H9 (cell line): ENCODE measurements at regions not wholly inside any gene's neighbourhood (a gene's known extent, or its start where the extent isn't known, plus 50 kb on each side); places are given as distances from the start of the nearest gene placed in this dataset.

ENCODE experiments used
- DNase-seq: peaks from one replicate; pipeline ENCODE4 v3.0.0-alpha.2; 2017
- H2AFZ ChIP-seq: one replicate; pipeline ENCODE4 v1.6.1; 2013; ENCODE audit warnings: mild to moderate bottlenecking, low read length, control low read depth, moderate library complexity
- H2AK5ac ChIP-seq: 2 replicates; pipeline ENCODE4 v1.6.1; 2013; ENCODE audit warnings: low read length, control low read depth, mixed read lengths; ENCODE audit not compliant: insufficient read length
- H2BK120ac ChIP-seq: one replicate; pipeline ENCODE4 v1.6.1; 2013; ENCODE audit warnings: low read depth, mild to moderate bottlenecking, low read length, control low read depth, inconsistent platforms; ENCODE audit not compliant: poor library complexity, severe bottlenecking
- H2BK12ac ChIP-seq: 2 replicates; pipeline ENCODE4 v1.6.1; 2013; ENCODE audit warnings: low read length, control low read depth, mixed read lengths, low read depth; ENCODE audit not compliant: insufficient read length
- H2BK15ac ChIP-seq: 2 replicates; pipeline ENCODE4 v1.6.1; 2013; ENCODE audit warnings: low read depth, low read length, control low read depth
- H2BK20ac ChIP-seq: one replicate; pipeline ENCODE4 v1.6.1; 2013; ENCODE audit warnings: low read depth, mild to moderate bottlenecking, low read length, control low read depth, inconsistent platforms; ENCODE audit not compliant: poor library complexity, severe bottlenecking
- H2BK5ac ChIP-seq: 2 replicates; pipeline ENCODE4 v1.6.1; 2013; ENCODE audit warnings: low read length, control low read depth, mixed read lengths; ENCODE audit not compliant: insufficient read length
- H3K14ac ChIP-seq: 2 replicates; pipeline ENCODE4 v1.6.1; 2013; ENCODE audit warnings: low read length, control low read depth; ENCODE audit not compliant: insufficient read depth
- H3K18ac ChIP-seq: 2 replicates; pipeline ENCODE4 v1.6.1; 2013; ENCODE audit warnings: low read depth, mild to moderate bottlenecking, mixed read lengths, low read length, control low read depth; ENCODE audit not compliant: insufficient read length
- H3K23ac ChIP-seq: 2 replicates; pipeline ENCODE4 v1.6.1; 2013; ENCODE audit warnings: low read length, control low read depth, mixed read lengths, low read depth; ENCODE audit not compliant: insufficient read length
- H3K23me2 ChIP-seq: 2 replicates; pipeline ENCODE4 v1.6.1; 2013; ENCODE audit warnings: low read depth, mild to moderate bottlenecking, mixed read lengths, low read length, control low read depth; ENCODE audit not compliant: insufficient read length, poor library complexity, severe bottlenecking
- H3K27ac ChIP-seq: 2 replicates; pipeline ENCODE4 v1.5.1; 2013; ENCODE audit warnings: low read length, control low read depth, mixed read lengths, low read depth; ENCODE audit not compliant: insufficient read length
- H3K27me3 ChIP-seq: 2 replicates; pipeline ENCODE4 v1.6.1; 2013; ENCODE audit warnings: low read length, control low read depth, inconsistent platforms; ENCODE audit not compliant: insufficient read depth
- H3K4ac ChIP-seq: 2 replicates; pipeline ENCODE4 v1.6.1; 2013; ENCODE audit warnings: low read depth, mild to moderate bottlenecking, control low read depth, inconsistent platforms, low read length, moderate library complexity
- H3K4me1 ChIP-seq: 2 replicates; pipeline ENCODE4 v1.6.1; 2013; ENCODE audit warnings: low read length, control low read depth, inconsistent platforms; ENCODE audit not compliant: insufficient read depth
- H3K4me2 ChIP-seq: 2 replicates; pipeline ENCODE4 v1.6.1; 2013; ENCODE audit warnings: low read length, control low read depth, mixed read lengths; ENCODE audit not compliant: insufficient read length, insufficient read depth
- H3K56ac ChIP-seq: 2 replicates; pipeline ENCODE4 v1.6.1; 2013; ENCODE audit warnings: low read depth, mild to moderate bottlenecking, mixed read lengths, low read length, control low read depth; ENCODE audit not compliant: insufficient read length
- H3K79me1 ChIP-seq: 2 replicates; pipeline ENCODE4 v1.6.1; 2013; ENCODE audit warnings: low read depth, mild to moderate bottlenecking, moderate library complexity, low read length, control low read depth, inconsistent platforms; ENCODE audit not compliant: insufficient read depth, poor library complexity, severe bottlenecking
- H3K79me2 ChIP-seq: 2 replicates; pipeline ENCODE4 v1.6.1; 2013; ENCODE audit warnings: low read length, control low read depth, inconsistent platforms; ENCODE audit not compliant: insufficient read depth
- H3K9ac ChIP-seq: 2 replicates; pipeline ENCODE4 v1.6.1; 2013; ENCODE audit warnings: low read length, control low read depth, mixed read lengths; ENCODE audit not compliant: insufficient read length; ENCODE audit errors: extremely low read depth
- H3K9me3 ChIP-seq: one replicate; pipeline ENCODE4 v1.6.1; 2013; ENCODE audit warnings: low read depth, low read length, inconsistent platforms; ENCODE audit not compliant: control insufficient read depth
- H3T11ph ChIP-seq: one replicate; pipeline ENCODE4 v1.6.1; 2013; ENCODE audit warnings: mild to moderate bottlenecking, low read length, control low read depth, inconsistent platforms
- H4K20me1 ChIP-seq: one replicate; pipeline ENCODE4 v1.6.1; 2013; ENCODE audit not compliant: control insufficient read depth, insufficient read length, insufficient read depth
- H4K5ac ChIP-seq: 2 replicates; pipeline ENCODE4 v1.6.1; 2013; ENCODE audit warnings: low read depth, mild to moderate bottlenecking, mixed read lengths, low read length, control low read depth; ENCODE audit not compliant: insufficient read length
- H4K8ac ChIP-seq: replicated peaks from 2 replicates; pipeline ENCODE4 v1.6.1; 2013; ENCODE audit warnings: low read length, control low read depth, mixed read lengths, low read depth; ENCODE audit not compliant: insufficient read length
- H4K91ac ChIP-seq: 2 replicates; pipeline ENCODE4 v1.6.1; 2013; ENCODE audit warnings: low read depth, mild to moderate bottlenecking, moderate library complexity, mixed read lengths, low read length, control low read depth; ENCODE audit not compliant: insufficient read length
- H3K27ac Mint-ChIP-seq, 3 experiments: 2 replicates in 2 of 3; 3 replicates in 1 of 3; pipeline ENCODE4 v1.8.0; 2020 to 2021; ENCODE audit warnings: mixed read lengths in 3 of 3, mild to moderate bottlenecking in 1 of 3, moderate library complexity in 1 of 3
- H3K27me3 Mint-ChIP-seq: 2 replicates; pipeline ENCODE4 v1.8.0; 2021; ENCODE audit warnings: low read depth, mild to moderate bottlenecking, moderate library complexity, mixed read lengths
- H3K36me3 Mint-ChIP-seq, 3 experiments: 2 replicates in 2 of 3; 3 replicates in 1 of 3; pipeline ENCODE4 v1.8.0; 2020 to 2021; ENCODE audit warnings: low read depth in 3 of 3, mixed read lengths in 3 of 3; ENCODE audit not compliant: insufficient read depth in 1 of 3
- H3K4me1 Mint-ChIP-seq, 2 experiments: 2 replicates each; pipeline ENCODE4 v1.8.0; 2020; ENCODE audit warnings: mixed read lengths in 2 of 2
- H3K4me3 Mint-ChIP-seq, 2 experiments: 2 replicates in 1 of 2; 3 replicates in 1 of 2; pipeline ENCODE4 v1.8.0; 2020 to 2021; ENCODE audit warnings: mild to moderate bottlenecking in 2 of 2, mixed read lengths in 2 of 2, moderate library complexity in 1 of 2
- H3K9me3 Mint-ChIP-seq, 2 experiments: 2 replicates in 1 of 2; 3 replicates in 1 of 2; pipeline ENCODE4 v1.8.0; 2020; ENCODE audit warnings: mild to moderate bottlenecking in 2 of 2, mixed read lengths in 2 of 2, moderate library complexity in 1 of 2
- WGBS: extraction: QIAGEN DNeasy Blood & Tissue Kit; methylation state at CpG from one replicate; pipeline ENCODE4 v1.1.7; 2013; ENCODE audit warnings: missing lambda C conversion rate, low lambda C conversion rate, mixed read lengths; ENCODE audit not compliant: insufficient read length; ENCODE audit errors: extremely low coverage; 5-methylcytosine and 5-hydroxymethylcytosine counted together
- TF ChIP-seq, protein P1 (sequence below): fragments of 200-600 bp; sonication (generic); conservative IDR thresholded peaks from 3 replicates; pipeline ENCODE4 v1.8.0; 2021; ENCODE audit warnings: antibody characterized with exemption, mild to moderate bottlenecking

DNA sequence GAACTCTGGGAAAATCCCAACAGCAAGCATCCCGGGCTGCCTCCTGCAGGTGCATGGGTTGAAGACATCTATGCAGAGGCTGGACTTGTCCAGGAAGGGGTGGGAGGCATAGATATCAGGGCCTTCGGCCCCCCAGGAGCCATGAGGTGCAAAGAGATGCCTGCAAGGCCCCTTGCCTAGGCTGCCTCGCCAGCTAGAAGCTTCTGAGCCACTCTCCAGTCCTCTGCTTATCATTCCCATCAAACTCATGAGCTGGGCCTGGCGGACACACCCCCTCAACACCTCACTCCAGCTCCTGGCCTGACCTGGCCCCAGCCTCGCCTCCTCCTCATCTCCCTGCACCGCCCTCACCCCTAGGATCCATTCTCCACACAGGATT, 152.4 kb upstream of the PTPN1 start:
- no peak overlapping the region for H3T11ph ChIP-seq
- H3K79me1 ChIP-seq: no peaks in the 10 kb centered on the region
- no peak overlapping the region for H2BK15ac ChIP-seq
- H2BK12ac ChIP-seq: no peak overlapping the region
- Mint-ChIP-seq H3K36me3 (no peaks in the 10 kb centered on the region), H3K4me1 (peaks cover 0 to 15% of the 10 kb centered on the region in 2 experiments; a peak in 3 of 4 replicates), H3K4me3 (no peak overlapping the region), H3K27me3 (peaks cover 2% of the 10 kb centered on the region; the same call in 1 of the 2 replicates), H3K9me3 (no peaks in the 10 kb centered on the region), H3K27ac (no peak overlapping the region)
- H2BK5ac ChIP-seq: no peak overlapping the region
- H3K4me2 ChIP-seq: no peak overlapping the region
- no peak overlapping the region for H4K5ac ChIP-seq
- H3K18ac ChIP-seq: no peak overlapping the region
- no peaks in the 10 kb centered on the region for H3K23me2 ChIP-seq
- no peak overlapping the region for H3K27ac ChIP-seq
- TF ChIP-seq, protein P1, sequence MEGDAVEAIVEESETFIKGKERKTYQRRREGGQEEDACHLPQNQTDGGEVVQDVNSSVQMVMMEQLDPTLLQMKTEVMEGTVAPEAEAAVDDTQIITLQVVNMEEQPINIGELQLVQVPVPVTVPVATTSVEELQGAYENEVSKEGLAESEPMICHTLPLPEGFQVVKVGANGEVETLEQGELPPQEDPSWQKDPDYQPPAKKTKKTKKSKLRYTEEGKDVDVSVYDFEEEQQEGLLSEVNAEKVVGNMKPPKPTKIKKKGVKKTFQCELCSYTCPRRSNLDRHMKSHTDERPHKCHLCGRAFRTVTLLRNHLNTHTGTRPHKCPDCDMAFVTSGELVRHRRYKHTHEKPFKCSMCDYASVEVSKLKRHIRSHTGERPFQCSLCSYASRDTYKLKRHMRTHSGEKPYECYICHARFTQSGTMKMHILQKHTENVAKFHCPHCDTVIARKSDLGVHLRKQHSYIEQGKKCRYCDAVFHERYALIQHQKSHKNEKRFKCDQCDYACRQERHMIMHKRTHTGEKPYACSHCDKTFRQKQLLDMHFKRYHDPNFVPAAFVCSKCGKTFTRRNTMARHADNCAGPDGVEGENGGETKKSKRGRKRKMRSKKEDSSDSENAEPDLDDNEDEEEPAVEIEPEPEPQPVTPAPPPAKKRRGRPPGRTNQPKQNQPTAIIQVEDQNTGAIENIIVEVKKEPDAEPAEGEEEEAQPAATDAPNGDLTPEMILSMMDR: no peak
- H4K8ac ChIP-seq: no peak overlapping the region
- H3K27me3 ChIP-seq: no peaks in the 10 kb centered on the region
- H2BK120ac ChIP-seq: no peak overlapping the region
- H3K9me3 ChIP-seq: no peaks in the 10 kb centered on the region
- no peak overlapping the region for H3K56ac ChIP-seq
- H3K4me1 ChIP-seq: no peaks in the 10 kb centered on the region
- H3K14ac ChIP-seq: no peak overlapping the region
- no peak overlapping the region for H2BK20ac ChIP-seq
- no CpG with 5 or more reads among the region's 6 CpGs for WGBS
- H3K79me2 ChIP-seq: no peaks in the 10 kb centered on the region
- H3K9ac ChIP-seq: no peak overlapping the region
- no peak overlapping the region for H3K4ac ChIP-seq
- H4K91ac ChIP-seq: no peak overlapping the region
- H2AK5ac ChIP-seq: no peak overlapping the region
- no peak overlapping the region for H3K23ac ChIP-seq
- DNase-seq: no peak
- H4K20me1 ChIP-seq: no peaks in the 10 kb centered on the region
- no peak overlapping the region for H2AFZ ChIP-seq
